GM23248 (cell line): ENCODE measurements at regions not wholly inside any gene's neighbourhood (a gene's known extent, or its start where the extent isn't known, plus 50 kb on each side); places are given as distances from the start of the nearest gene placed in this dataset.

ENCODE experiments used
- DNase-seq: peaks from one replicate; pipeline ENCODE4 v3.0.0-alpha.2; 2015
- H2AFZ ChIP-seq: fragments of 200-600 bp; sonication (generic); 2 replicates; pipeline ENCODE4 v1.6.1; 2016; ENCODE audit warnings: antibody characterized with exemption
- H3F3A ChIP-seq: fragments of 200-600 bp; sonication (generic); 2 replicates; pipeline ENCODE4 v1.6.1; 2016; ENCODE audit warnings: mild to moderate bottlenecking, antibody characterized with exemption, mixed run types; ENCODE audit not compliant: insufficient read depth
- H3K27ac ChIP-seq: fragments of 200-600 bp; sonication (generic); 2 replicates; pipeline ENCODE4 v1.5.1; 2016; ENCODE audit warnings: mild to moderate bottlenecking
- H3K27me3 ChIP-seq: fragments of 200-600 bp; sonication (generic); replicated peaks from 2 replicates; pipeline ENCODE4 v1.6.1; 2016; ENCODE audit warnings: mild to moderate bottlenecking; ENCODE audit not compliant: insufficient read depth
- H3K36me3 ChIP-seq: fragments of 200-600 bp; sonication (generic); 2 replicates; pipeline ENCODE4 v1.6.1; 2016; ENCODE audit warnings: low read depth, mild to moderate bottlenecking
- H3K4me1 ChIP-seq: fragments of 200-600 bp; sonication (generic); 2 replicates; pipeline ENCODE4 v1.6.1; 2016; ENCODE audit warnings: mild to moderate bottlenecking; ENCODE audit not compliant: insufficient read depth
- H3K4me2 ChIP-seq: fragments of 200-600 bp; sonication (generic); one replicate; pipeline ENCODE4 v1.6.1; 2016; ENCODE audit warnings: mild to moderate bottlenecking; ENCODE audit not compliant: unreplicated experiment
- H3K4me3 ChIP-seq: fragments of 200-600 bp; sonication (generic); 2 replicates; pipeline ENCODE4 v1.5.1; 2016; ENCODE audit warnings: mild to moderate bottlenecking
- H3K79me2 ChIP-seq: fragments of 200-600 bp; sonication (generic); 2 replicates; pipeline ENCODE4 v1.6.1; 2016; ENCODE audit warnings: mild to moderate bottlenecking; ENCODE audit not compliant: insufficient read depth
- H3K9ac ChIP-seq: fragments of 200-600 bp; sonication (generic); 2 replicates; pipeline ENCODE4 v1.6.1; 2016; ENCODE audit warnings: mild to moderate bottlenecking
- H3K9me2 ChIP-seq: fragments of 200-600 bp; sonication (generic); 2 replicates; pipeline ENCODE4 v1.6.1; 2016; ENCODE audit warnings: mixed run types, mild to moderate bottlenecking, moderate library complexity; ENCODE audit not compliant: insufficient read depth
- H3K9me3 ChIP-seq: fragments of 200-600 bp; sonication (generic); one replicate; pipeline ENCODE4 v1.6.1; 2017; ENCODE audit warnings: low read depth
- H4K20me1 ChIP-seq: fragments of 200-600 bp; sonication (generic); 2 replicates; pipeline ENCODE4 v1.6.0; 2016; ENCODE audit not compliant: insufficient read depth
- EZH2 ChIP-seq: fragments of 200-600 bp; sonication (generic); IDR thresholded peaks from 2 replicates; pipeline ENCODE4 v1.6.1; 2018; ENCODE audit warnings: antibody characterized with exemption, mild to moderate bottlenecking; ENCODE audit not compliant: insufficient read depth, poor library complexity, severe bottlenecking
- EZH2phosphoT487 ChIP-seq: fragments of 200-600 bp; sonication (generic); IDR thresholded peaks from 2 replicates; pipeline ENCODE4 v1.6.1; 2018; ENCODE audit warnings: antibody characterized with exemption, moderate library complexity, mild to moderate bottlenecking, low read depth; ENCODE audit not compliant: insufficient read depth
- WGBS, 2 experiments: methylation state at CpG; one replicate each; pipeline ENCODE4 v1.1.6; 2015 to 2017; ENCODE audit warnings: low lambda C conversion rate in 2 of 2, low coverage in 1 of 2; ENCODE audit errors: missing lambda C conversion rate in 2 of 2; 5-methylcytosine and 5-hydroxymethylcytosine counted together
- in situ Hi-C: fragments of 300-500 bp; cut with MboI; formaldehyde crosslinking; loops from 2 replicates; pipeline ENCODE4 v1.15.0; 2020

DNA sequence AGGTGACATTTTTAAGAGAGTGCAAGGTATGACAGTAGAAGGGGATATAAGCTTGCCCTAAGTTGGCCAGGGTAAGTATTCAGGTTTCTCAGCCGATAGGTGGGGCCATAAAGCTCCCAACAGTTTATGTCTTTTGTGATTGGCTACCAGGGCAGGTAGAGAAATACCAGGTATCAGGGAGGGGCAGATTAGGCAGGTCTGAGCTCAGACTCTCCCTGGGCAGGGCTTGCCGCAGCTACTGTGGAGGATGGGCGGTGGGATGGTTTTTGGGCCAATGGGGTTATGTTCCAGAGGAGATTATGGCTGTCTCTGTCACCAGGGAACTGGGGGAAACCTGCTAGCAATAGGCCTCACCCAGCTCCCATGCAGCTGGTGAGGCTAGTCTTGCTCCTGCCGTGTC, 211.6 kb downstream of the PTH2R start:
- H3K4me1 ChIP-seq: no peaks in the 10 kb centered on the region
- no peaks in the 10 kb centered on the region for H3K27me3 ChIP-seq
- no peak overlapping the region for H3K9ac ChIP-seq
- no peaks in the 10 kb centered on the region for H3F3A ChIP-seq
- H3K27ac ChIP-seq: no peak overlapping the region
- 38 to 44% methylated on average over 3 to 4 of the region's 4 CpGs for WGBS, 2 experiments
- no peaks in the 10 kb centered on the region for H3K36me3 ChIP-seq
- no peak overlapping the region for H2AFZ ChIP-seq
- H3K79me2 ChIP-seq: no peaks in the 10 kb centered on the region
- no peaks in the 10 kb centered on the region for H3K9me3 ChIP-seq
- H3K4me2 ChIP-seq: no peak overlapping the region
- no peaks in the 10 kb centered on the region for H4K20me1 ChIP-seq
- no peaks in the 10 kb centered on the region for H3K9me2 ChIP-seq
- in situ Hi-C loops: no loop called here
- TF ChIP-seq EZH2phosphoT487: no peak
- TF ChIP-seq EZH2: no peak
- no peak for DNase-seq
- H3K4me3 ChIP-seq: no peak overlapping the region

DNA sequence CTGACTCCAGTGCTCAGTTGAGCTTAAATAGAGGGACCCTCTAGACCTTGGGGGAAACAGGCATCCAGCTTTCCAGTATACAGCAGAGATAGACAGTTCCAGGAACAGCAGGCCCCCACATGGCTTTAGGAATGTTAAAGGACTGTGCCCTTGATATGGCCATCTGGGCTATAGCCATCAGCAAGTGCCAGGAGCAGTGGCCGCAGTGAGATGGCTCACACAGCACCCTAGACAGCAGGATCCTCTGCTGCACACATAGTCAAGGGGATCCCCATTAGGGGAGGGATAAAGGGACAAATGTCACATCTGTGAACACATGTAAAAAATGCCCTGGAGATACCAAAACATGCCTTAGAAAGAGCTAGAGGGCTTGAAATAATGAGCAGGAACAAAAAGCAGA, 213.4 kb downstream of the PTH2R start:
- Histone ChIP-seq H2AFZ (no peak overlapping the region), H3K4me3 (no peak overlapping the region), H3K9me2 (no peaks in the 10 kb centered on the region), H3K9ac (no peak overlapping the region), H4K20me1 (no peaks in the 10 kb centered on the region), H3F3A (no peaks in the 10 kb centered on the region), H3K4me1 (no peaks in the 10 kb centered on the region), H3K36me3 (no peaks in the 10 kb centered on the region), H3K9me3 (no peaks in the 10 kb centered on the region), H3K79me2 (no peaks in the 10 kb centered on the region), H3K27me3 (no peaks in the 10 kb centered on the region), H3K4me2 (no peak overlapping the region), H3K27ac (no peak overlapping the region)
- in situ Hi-C loops: no loop called here
- no peak for DNase-seq
- TF ChIP-seq EZH2 (no peak), EZH2phosphoT487 (no peak)
- 13 to 21% methylated on average over 1 of the region's 1 CpG for WGBS, 2 experiments

DNA sequence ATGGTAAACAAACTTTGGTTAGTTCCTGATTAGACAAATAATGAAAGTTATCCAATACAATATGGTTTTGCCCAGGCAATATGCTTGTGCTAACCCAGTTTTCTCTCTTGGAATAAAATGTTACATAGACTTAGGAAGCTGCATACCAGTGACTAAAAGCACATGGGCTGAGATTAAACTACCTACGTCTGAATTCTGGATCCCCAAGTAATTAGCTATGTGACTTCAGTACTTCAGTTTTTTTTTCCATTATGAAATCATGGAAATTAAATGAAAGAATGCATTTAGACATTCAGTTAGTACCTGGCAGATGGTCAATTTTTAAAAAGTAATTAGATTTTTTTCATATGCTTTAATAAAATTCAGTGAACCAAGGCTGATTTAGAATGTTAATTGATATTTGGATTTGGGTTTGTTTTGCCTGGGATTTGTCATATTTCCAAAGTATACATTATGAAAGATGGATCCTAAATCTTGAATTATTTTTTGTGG, 213.9 kb downstream of the PTH2R start:
- Histone ChIP-seq H3K4me3 (no peak overlapping the region), H3K4me1 (no peaks in the 10 kb centered on the region), H3K9me2 (no peaks in the 10 kb centered on the region), H3K27me3 (no peaks in the 10 kb centered on the region), H4K20me1 (no peaks in the 10 kb centered on the region), H2AFZ (no peak overlapping the region), H3K36me3 (no peaks in the 10 kb centered on the region), H3K9me3 (no peaks in the 10 kb centered on the region), H3K79me2 (no peaks in the 10 kb centered on the region), H3K27ac (no peak overlapping the region), H3F3A (no peaks in the 10 kb centered on the region), H3K9ac (no peak overlapping the region), H3K4me2 (no peak overlapping the region)
- in situ Hi-C loops: no loop called here
- TF ChIP-seq EZH2phosphoT487 (no peak), EZH2 (no peak)
- DNase-seq: no peak
- 13 to 21% methylated on average over 1 of the region's 1 CpG for WGBS, 2 experiments

DNA sequence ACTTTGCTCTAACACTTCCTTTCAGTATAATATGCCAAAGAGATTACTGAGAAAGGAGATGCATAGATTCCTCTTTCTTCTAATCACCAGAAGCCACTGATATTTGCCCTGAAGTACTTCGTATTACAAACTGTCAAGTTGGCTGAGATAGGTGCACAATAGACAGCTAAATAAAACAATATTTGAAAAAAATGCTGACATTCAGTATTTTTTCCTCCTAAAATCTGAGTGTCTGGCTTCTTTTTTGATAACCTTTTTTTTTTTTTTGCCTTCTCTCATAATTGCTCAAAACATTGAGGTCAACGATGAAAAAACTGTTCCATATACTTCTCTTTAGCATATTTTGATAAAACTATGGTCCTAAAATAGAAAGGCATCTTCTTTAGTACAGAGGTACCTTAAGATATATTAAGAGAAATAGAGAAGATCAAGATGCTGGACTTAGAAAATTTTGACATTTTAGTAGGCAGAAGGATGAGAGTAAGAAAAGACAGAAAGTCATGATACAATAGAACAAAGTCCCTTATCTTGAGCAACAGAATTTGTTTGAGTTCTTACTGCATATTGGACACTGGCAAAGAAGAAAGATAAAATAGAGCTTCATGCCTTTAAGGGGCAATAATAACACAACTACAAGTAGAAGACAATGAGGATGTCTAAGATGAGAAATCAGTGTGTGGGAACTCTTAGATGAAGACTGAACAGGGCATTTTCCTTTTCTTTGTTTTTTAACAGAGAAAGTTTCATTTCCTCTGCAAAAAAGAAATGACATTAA, 220.7 kb downstream of the PTH2R start:
- no peak overlapping the region for H3K27ac ChIP-seq
- no peak overlapping the region for H2AFZ ChIP-seq
- DNase-seq: no peak
- no peaks in the 10 kb centered on the region for H3K4me1 ChIP-seq
- no peaks in the 10 kb centered on the region for H3K36me3 ChIP-seq
- no peak overlapping the region for H3K4me3 ChIP-seq
- WGBS, 2 experiments: 8 to 10% methylated on average over 2 of the region's 2 CpGs
- no peaks in the 10 kb centered on the region for H3F3A ChIP-seq
- no peak overlapping the region for H3K4me2 ChIP-seq
- no peaks in the 10 kb centered on the region for H3K79me2 ChIP-seq
- H3K9me3 ChIP-seq: no peaks in the 10 kb centered on the region
- H3K27me3 ChIP-seq: no peaks in the 10 kb centered on the region
- no peaks in the 10 kb centered on the region for H3K9me2 ChIP-seq
- no peak for TF ChIP-seq EZH2phosphoT487
- in situ Hi-C loops: no loop called here
- no peak overlapping the region for H3K9ac ChIP-seq
- no peaks in the 10 kb centered on the region for H4K20me1 ChIP-seq
